ENCODE measurements at regions not wholly inside any gene's neighbourhood (a gene's known extent, or its start where the extent isn't known, plus 50 kb on each side); places are given as distances from the start of the nearest gene placed in this dataset.

- no peak for TF ChIP-seq CTCF (IDR thresholded peaks at IDR 0.05; ENCODE audit: partially characterized antibody, unreplicated experiment)
- Mint-ChIP-seq H3K9me3 (ENCODE audit: unreplicated experiment) (no peaks in the 10 kb centered on the region), H3K4me3 (ENCODE audit: unreplicated experiment) (no peak overlapping the region), H3K36me3 (ENCODE audit: unreplicated experiment) (no peaks in the 10 kb centered on the region), H3K27ac (ENCODE audit: unreplicated experiment) (no peak overlapping the region), H3K27me3 (ENCODE audit: unreplicated experiment) (no peaks in the 10 kb centered on the region), H3K4me1 (ENCODE audit: low read depth, unreplicated experiment) (peaks cover 4% of the 10 kb centered on the region)
- DNase-seq: no peak
These were observed 285.1 kb upstream of the SP8 start for GRCh38 chr7:21071561-21072501.

- no peaks in the 10 kb centered on the region for H3K9me3 Mint-ChIP-seq (ENCODE audit: unreplicated experiment)
- no peak overlapping the region for H3K27ac Mint-ChIP-seq (ENCODE audit: unreplicated experiment)
- no peak overlapping the region for H3K4me3 Mint-ChIP-seq (ENCODE audit: unreplicated experiment)
- DNase-seq: no peak
- H3K27me3 Mint-ChIP-seq (ENCODE audit: unreplicated experiment): no peaks in the 10 kb centered on the region
- TF ChIP-seq CTCF (IDR thresholded peaks at IDR 0.05; ENCODE audit: partially characterized antibody, unreplicated experiment): no peak
- peaks cover 4% of the 10 kb centered on the region for H3K4me1 Mint-ChIP-seq (ENCODE audit: low read depth, unreplicated experiment)
- H3K36me3 Mint-ChIP-seq (ENCODE audit: unreplicated experiment): no peaks in the 10 kb centered on the region
These were observed 289.4 kb upstream of the SP8 start for GRCh38 chr7:21076054-21076453.

- Mint-ChIP-seq H3K36me3 (ENCODE audit: unreplicated experiment) (no peaks in the 10 kb centered on the region), H3K9me3 (ENCODE audit: unreplicated experiment) (no peaks in the 10 kb centered on the region), H3K4me1 (ENCODE audit: low read depth, unreplicated experiment) (peaks cover 4% of the 10 kb centered on the region), H3K4me3 (ENCODE audit: unreplicated experiment) (no peak overlapping the region), H3K27ac (ENCODE audit: unreplicated experiment) (no peak overlapping the region), H3K27me3 (ENCODE audit: unreplicated experiment) (no peaks in the 10 kb centered on the region)
- no peak for DNase-seq
- no peak for TF ChIP-seq CTCF (IDR thresholded peaks at IDR 0.05; ENCODE audit: partially characterized antibody, unreplicated experiment)
These were observed 289.9 kb upstream of the SP8 start for GRCh38 chr7:21076574-21076973.

- Mint-ChIP-seq H3K4me1 (ENCODE audit: low read depth, unreplicated experiment) (peaks cover 4% of the 10 kb centered on the region), H3K9me3 (ENCODE audit: unreplicated experiment) (no peaks in the 10 kb centered on the region), H3K4me3 (ENCODE audit: unreplicated experiment) (no peak overlapping the region), H3K27ac (ENCODE audit: unreplicated experiment) (no peak overlapping the region), H3K27me3 (ENCODE audit: unreplicated experiment) (no peaks in the 10 kb centered on the region), H3K36me3 (ENCODE audit: unreplicated experiment) (no peaks in the 10 kb centered on the region)
- no peak for DNase-seq
- TF ChIP-seq CTCF (IDR thresholded peaks at IDR 0.05; ENCODE audit: partially characterized antibody, unreplicated experiment): no peak
These were observed 290.9 kb upstream of the SP8 start for GRCh38 chr7:21077602-21078001.

GRCh38 chr7:21084286-21084685, 297.6 kb upstream of the SP8 start:
- no peak overlapping the region for H3K27ac Mint-ChIP-seq (ENCODE audit: unreplicated experiment)
- no peak for DNase-seq
- no peak for TF ChIP-seq CTCF (IDR thresholded peaks at IDR 0.05; ENCODE audit: partially characterized antibody, unreplicated experiment)
- no peaks in the 10 kb centered on the region for H3K27me3 Mint-ChIP-seq (ENCODE audit: unreplicated experiment)
- no peak overlapping the region for H3K4me3 Mint-ChIP-seq (ENCODE audit: unreplicated experiment)
- H3K36me3 Mint-ChIP-seq (ENCODE audit: unreplicated experiment): no peaks in the 10 kb centered on the region
- no peaks in the 10 kb centered on the region for H3K9me3 Mint-ChIP-seq (ENCODE audit: unreplicated experiment)
- no peaks in the 10 kb centered on the region for H3K4me1 Mint-ChIP-seq (ENCODE audit: low read depth, unreplicated experiment)
